HG03558 (cell line): ENCODE measurements at regions not wholly inside any gene's neighbourhood (a gene's known extent, or its start where the extent isn't known, plus 50 kb on each side); places are given as distances from the start of the nearest gene placed in this dataset.

Source experiments
- ATAC-seq: cut with Tn5 transposase; IDR thresholded peaks from one replicate; pipeline ENCODE4 v1.9.1; 2021; ENCODE audit warnings: moderate number of reproducible peaks; ENCODE audit not compliant: unreplicated experiment; ENCODE audit errors: extremely low read depth

DNA sequence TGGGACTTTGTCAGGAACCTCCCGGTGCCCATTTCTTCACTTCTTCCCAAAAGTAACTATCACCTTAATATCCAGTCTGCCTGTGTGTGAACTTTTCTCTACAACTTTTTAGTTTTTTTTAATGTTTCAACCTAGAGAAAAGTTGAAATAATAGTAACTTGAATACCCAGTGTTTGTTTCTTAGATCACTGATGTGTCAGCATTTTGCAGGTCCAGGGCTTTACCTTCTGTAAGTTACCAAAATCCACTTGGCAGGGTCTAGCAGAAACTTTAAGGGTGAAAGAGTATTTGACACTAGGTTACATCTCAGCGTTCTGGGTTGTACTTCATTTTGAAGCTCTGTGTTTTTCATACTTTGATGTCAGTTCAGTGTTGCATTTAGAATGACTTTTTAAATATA lies 372.7 kb downstream of the ARL4A start:
- ATAC-seq, result no peak

DNA sequence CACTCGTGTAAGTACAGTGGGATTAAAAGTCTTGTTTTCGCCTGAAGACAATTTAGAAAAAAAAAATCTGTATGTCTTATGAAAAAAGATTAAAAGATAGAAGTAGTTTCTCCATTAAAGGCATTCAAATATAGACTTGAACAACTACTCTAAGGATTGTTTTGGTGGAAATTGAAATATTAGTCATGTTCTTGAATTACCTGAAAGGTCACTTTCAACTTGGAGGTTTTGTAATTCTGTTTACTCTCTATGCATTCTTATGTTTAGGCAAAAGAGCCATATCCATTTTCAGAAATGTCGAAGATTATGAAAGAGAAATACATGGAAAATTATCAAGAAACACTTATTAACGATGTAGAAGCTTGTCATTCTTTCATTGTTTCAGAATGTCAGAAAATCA lies 373.7 kb downstream of the ARL4A start:
- ATAC-seq, result no peak

DNA sequence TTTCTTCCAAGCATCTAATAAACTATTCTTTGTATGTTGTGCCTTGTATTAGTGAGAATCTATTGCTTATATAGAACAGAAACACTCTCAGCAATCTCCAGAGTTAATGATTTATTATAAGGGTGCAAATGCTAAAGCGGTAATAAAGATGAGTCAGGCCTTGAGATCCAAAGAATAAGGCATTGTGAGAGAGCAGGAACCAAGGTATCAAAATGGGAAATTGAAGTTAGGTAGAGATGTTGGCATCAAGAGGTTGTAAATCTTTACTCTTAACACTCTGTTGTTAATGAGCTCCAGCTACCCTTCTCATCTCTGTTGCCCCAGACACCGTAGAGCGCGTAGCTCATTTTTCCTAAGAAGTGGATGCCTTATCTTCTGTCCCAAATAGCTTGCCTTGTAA lies 375.2 kb downstream of the ARL4A start:
- no peak for ATAC-seq

DNA sequence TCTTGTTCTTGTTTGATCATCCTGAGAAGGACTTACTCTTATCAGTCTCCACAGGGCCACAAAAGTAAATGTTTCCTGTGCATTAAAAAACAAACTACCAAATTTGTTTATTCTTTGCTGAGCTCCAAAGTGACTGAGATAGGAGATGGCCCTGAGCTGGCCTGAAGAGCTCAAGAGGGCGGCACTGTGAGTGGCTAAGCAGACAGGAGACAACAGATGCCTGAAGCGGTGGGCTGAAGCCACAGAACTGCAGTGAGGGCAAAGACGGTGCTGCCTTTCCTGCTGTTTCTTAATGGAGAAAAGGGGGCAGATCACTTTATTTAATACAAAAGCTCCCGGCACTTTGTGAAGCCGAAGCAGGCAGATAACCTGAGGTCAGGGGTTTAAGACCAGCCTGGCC lies 379.6 kb downstream of the ARL4A start:
- no peak for ATAC-seq

DNA sequence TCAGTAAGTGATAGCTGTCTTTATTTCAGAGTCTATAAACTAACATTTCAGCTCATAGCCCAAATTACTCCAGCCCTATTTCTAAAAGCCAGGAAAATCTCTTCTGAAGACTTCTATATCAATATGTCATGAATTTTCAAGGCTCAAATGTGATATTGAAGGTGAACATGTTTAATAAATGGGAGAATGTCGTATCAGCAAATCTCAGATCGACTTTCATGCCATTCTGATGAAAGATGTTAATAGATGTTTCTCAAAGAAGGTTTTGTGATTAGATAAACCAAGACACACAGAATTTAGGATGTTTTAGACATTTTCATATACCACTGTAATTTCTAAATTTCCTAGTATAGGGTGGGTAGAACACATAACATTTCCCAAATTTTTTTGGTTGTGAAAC lies 380.6 kb downstream of the ARL4A start:
- ATAC-seq, result no peak

DNA sequence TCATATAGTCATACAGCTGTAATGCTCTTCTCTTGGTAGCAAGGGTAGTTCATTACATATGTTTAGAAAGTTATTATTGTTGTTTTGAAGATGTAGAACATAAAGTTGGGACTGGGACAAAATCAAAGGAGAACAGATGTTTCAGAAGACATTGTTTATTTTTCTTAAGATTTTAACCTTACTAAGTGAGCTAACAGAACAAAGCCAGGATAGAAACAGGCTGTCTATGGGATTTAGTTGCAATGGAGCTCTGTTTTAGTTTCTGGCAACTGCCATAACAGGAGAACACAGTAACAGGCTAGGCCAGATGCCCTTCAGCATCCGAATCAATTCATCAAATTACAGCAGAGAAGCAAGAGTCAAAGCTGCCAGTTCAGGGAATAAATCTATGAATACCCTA lies 382.4 kb downstream of the ARL4A start:
- ATAC-seq, result no peak

DNA sequence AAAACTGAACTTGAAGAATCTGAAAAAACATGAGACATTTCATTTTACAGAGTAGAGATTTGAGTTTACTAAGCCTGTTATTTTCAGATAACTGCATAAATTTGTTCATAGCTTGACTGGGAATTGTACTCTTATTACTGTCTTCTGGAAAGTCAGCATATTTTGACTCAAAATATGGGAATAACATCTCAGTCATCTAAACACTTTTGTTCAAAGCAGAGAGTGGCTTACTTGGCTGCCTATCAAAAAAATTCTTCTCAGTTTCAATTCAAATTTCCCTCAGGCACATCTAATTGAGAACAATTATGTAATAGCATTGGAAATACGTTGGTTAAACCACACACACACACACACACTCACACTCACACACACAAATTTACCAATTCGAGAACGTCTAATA lies 384.6 kb downstream of the ARL4A start:
- no peak for ATAC-seq

DNA sequence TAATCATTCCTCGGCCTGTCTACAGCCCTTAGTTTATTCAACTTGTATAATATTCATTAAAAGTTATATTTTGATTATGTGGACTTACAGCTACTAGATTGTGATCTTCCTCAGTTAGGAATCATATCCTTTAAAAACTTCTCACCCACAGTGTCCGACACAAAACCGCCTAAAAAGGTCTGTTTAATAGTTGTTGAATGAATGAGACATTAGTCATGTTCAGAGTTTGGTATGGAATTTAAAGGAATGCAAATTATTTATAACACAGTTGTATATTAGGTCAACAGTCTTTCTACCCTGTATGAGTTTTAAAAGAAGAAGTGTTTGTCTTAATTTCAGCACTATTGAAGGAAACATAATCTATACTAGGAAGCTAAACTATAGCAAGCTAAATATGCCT lies 390.0 kb downstream of the ARL4A start:
- ATAC-seq, result no peak

DNA sequence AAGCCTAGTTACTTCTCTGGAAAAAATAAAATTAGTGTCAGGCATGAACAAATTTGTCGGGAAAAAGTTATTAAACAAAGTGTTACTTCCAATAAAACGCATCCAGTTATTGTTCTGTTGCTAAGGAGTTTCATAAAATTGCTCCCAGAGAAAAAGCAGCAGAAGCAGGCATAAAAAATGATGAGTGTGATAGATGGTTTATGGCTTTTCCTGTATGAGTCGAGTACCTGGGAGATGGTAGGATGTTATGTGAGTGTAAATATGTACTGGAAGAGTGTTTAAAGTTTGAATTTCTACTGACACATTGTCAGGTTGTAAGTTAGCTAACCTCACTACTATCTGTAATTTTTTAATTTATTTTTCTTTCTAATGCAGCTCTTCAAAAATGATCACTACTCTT lies 390.7 kb downstream of the ARL4A start:
- ATAC-seq, result no peak

DNA sequence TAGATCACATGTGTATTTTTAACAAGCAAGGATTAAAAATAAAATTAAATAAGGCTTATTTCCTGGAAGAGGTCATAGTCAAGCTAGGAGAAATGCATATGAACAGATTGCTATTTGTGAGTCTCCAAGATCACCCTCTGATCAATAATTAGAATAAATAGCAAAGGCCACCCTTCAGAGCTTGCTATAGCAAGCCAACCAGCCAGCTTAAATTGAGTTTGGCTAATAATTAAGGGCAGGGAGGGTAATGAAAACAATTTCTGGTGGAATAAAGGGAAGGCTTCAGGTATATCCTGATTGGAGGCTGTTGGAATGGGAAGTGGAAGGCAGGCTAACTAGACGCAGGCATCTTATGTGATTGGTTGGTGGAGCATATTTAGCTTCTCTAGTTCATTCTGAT lies 403.5 kb downstream of the ARL4A start:
- ATAC-seq, result no peak

DNA sequence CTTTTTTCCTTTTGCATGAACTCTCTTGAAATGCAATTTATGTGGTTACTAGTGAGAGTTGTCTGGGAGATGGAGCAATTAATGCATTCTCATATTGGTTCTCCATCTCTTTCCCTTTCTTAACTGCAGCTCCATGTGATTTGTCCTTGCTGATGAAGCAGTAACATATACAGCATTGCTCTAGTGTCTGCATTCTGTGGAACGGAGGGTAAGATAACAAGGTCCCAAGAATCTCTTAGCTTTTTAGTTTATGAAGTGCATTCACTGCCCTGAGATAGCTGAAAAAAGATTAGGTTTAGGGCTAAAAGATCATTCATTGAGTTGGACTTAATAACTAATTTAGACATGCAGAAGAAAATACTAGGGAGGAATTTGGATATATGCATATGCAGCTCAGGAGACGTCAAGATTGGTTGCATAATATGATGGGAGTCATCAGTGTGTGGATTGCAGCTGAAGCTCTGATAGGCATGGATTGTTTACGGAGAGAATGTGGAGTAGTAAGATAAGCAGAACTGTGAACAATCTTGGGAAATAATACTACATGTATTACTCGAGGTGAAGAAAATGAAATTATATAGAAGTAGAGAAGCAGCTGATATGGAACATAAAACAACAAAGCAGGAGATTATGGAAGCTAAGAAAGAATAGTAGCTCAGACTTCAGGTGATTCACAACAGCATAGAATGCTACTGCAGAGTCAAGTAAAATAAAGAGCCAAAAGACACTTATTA lies 404.7 kb downstream of the ARL4A start:
- no peak for ATAC-seq

DNA sequence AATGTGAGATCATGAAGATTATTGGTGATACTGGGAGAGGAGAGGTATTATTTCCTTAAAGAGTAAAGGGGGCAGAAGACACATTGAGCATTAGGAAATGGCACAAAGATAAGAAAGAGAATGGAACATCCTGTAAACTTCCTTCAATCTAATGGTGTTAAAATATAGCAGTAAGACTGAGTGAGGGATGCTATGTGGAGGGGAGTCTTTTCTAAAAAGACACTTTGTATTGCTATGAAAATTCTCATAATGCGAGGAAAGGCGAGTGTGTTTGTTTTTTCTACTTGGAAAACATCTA lies 405.2 kb downstream of the ARL4A start:
- ATAC-seq, result no peak

DNA sequence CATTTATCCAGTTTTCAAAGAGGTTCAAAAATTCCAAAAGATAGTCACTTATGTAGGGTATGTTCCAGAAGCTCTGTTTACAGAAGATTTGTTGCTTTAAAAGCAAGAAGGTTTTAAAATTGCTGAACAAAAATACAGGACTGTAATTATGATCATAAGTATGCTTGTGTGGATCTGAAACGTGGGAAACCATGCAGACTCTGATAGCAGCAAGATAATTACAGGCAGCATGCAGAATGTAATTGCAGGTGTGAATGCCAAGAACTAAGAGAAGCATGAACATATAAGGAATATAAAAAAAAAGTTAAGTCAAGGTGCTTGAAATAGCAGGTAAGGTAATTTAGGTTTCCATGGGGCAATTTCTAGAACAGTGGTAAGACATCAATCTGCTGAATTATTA lies 405.7 kb downstream of the ARL4A start:
- no peak for ATAC-seq

DNA sequence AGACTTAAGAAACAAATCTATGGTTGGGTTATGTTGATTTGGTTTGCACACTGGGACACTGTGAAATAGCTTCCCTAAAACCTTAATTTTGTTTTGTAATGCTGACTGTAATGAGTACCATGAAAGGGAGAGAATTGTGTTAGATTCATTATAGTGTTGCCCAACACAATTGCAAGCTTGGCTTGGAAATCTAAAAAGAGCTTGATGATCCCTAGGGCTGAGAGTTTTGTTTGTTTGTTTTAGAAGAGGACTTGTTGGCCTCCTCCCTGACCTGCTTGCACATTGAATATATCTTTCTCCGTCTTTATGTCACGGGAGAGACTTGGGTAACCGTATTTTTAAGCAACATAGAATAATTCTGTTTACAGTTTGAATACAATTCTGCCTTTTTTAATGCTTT lies 410.1 kb downstream of the ARL4A start:
- no peak for ATAC-seq

DNA sequence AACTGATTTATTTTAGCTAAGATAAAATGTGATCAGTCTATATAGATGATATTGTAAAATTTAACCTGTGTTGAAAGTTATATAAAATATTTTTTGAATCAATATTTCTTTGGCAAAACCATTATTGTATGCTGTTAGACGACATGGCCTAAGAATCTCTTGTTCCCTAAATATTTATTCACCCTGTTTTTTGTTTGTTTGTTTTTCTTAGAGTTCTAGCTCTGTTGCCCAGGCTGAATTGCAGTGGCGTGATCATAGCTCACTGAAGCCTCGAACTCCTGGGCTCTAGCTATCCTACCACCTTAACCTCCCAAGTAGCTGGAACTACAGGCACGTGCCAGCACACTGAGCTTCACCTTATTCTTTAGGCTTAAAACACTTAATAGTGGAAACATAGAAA lies 410.7 kb downstream of the ARL4A start:
- no peak for ATAC-seq

DNA sequence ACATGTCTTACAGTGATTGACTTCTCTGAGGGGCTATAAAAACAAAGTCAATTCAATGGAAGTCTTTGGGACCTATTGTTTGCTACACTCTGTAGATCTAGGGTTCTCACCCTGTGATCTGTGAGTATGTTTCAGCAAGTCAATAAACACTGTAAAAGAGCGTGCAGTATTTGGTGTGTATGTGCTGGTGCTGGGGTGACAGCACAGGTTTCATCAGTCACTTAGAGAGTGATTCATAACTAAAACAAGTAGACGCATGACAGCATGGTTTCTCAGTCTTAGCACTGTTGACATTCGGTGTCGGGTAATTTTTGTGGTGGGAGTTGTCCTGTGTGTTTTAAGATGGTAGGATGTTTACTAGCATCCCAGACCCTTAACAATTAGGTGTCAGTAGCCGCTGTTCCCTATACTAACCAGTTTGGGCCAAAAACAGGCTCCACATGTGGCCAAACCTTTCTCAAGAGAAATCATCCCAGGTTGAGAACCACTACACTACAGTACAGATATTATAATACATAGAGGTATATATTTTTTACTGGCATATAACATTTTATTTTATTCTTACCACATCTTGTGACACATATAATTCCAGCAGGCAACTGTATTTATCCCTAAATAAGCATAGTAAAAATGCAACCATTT lies 411.8 kb downstream of the ARL4A start:
- no peak for ATAC-seq

DNA sequence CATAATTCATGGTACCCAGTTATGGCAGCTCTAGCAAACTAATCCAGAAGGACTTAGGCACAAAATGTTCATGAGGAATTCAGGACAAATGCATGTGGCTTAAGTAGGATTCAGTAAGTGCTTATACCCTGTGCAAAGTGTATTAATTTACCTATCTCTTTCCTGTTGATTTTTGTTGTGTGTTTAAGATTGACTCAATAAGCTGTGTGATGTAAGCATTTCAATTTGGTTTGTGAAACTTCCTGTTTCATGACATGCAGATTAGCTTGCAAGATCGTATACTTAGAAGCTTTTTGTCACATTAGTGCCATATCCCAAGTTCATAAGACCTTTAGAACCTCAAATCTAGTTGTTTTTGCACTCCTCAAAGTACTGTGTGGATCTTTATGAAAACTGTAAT lies 416.7 kb downstream of the ARL4A start:
- ATAC-seq, result no peak

DNA sequence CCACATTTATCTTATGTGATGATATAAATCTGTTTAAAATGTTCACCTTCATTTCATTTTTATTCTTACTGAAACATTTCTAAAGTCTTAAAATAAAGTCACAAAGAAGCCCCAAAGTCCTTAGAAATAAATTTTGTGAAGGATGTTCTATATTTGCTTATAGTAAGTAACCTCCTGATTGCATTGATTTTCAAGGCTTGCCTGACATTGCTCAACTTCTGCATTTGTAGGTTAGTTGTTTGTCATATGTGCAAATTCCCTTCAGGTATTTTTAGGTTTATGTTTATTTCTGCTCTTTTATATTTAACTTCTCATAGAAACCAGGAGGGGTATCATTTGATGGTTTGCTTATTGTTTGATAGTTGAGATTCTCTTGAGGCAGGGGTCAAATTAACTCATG lies 417.8 kb downstream of the ARL4A start:
- no peak for ATAC-seq

DNA sequence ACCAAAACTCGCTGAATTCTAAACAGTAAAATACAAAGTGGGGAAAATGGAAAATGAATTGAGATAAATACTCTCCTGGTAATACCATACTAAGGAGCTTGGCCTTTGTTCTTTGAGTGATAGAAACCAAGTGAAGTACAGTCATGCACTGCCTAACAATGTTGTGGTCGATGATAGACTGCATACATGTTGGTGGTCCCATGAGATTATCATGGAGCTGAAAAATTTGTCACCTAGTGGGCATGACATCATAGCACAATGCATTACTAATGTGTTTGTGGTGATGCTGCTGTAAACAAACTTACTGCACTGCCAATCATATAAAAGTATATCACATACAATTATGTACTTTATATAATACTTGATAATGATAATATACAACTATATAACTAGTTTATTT lies 419.1 kb downstream of the ARL4A start:
- ATAC-seq, result no peak

DNA sequence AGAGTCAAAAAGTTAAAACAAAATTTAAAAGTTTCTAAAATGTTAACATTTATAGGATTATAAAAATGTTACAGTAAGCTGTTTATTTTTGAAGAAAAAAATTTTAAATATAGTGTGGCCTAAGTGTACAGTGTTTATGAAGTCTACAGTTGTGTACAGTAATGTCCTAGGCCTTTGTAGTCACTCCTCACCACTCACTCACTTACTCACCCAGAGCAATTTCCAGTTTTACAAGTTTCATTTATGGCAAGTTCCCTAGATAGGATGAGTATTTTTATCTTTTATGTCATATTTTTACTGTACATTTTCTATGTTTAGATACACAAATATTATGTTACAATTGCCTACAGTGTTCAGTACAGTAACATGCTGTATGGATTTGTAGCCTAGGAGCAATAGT lies 419.9 kb downstream of the ARL4A start:
- no peak for ATAC-seq

DNA sequence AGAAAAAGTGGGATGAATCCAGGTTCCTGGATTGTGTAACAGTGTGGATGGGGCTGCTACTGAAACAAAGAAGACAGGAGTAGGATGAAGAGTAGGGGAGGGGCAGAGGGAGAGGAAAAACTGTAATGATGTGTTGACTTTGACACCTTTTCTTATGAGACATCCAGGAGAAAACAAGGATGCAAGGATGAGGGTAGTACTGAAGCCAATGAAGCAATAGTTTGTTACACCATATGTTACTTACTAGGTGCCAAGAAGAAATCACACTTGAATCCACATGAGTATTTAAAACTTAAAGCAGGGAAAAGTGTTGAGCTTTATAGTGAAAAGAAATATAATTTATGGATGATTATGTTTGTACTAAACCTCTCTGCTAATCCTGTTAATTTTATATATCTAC lies 420.6 kb downstream of the ARL4A start:
- no peak for ATAC-seq

DNA sequence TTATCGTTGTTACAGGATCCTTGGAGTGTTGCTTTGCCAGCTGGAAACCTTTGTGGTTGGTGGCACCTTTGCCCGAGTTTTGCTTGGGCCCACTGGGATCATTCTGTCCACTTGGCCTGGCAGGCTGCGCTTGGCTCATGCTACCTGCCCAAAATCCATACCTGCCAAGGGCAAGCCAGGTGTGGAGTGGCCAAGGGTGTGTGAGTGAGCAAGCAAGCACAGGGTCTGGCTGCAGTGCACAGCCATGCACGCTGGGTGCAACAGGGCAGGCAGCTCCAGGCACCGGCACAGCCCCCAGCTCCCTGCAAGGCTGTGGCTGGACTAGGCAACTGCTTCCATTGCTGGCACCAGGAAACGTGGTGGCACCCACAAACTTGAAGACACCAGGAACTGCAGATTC lies 421.8 kb downstream of the ARL4A start:
- no peak for ATAC-seq

DNA sequence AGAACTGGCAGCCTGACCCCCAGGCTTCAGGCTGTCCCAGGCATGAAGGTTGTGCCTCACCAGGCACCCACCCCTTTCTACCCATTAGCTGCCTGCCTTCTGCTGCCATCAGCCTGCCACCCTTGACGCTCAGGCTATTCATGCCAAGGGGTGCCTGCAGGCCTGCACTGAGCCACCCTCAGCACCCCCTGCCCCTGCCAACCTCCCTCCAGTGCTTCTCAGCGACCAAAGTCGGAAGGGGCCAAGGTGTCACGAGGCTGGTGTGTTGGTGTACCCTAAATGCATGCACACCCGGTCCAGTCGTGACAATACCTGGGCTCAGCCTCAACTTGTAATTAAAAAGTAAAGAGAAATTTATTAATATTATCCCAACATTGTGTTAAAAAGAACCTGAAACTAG lies 422.7 kb downstream of the ARL4A start:
- no peak for ATAC-seq
